Type B pancreatic cell (in vitro differentiated cells): ENCODE measurements at regions not wholly inside any gene's neighbourhood (a gene's known extent, or its start where the extent isn't known, plus 50 kb on each side); places are given as distances from the start of the nearest gene placed in this dataset.

Source experiments
- DNase-seq: peaks from one replicate; pipeline ENCODE4 v3.0.0; 2021; ENCODE audit warnings: mixed read lengths; ENCODE audit not compliant: unreplicated experiment; ENCODE audit errors: extremely low spot score
- H3K27ac Mint-ChIP-seq: 2 replicates; pipeline ENCODE4 v1.8.0; 2021; ENCODE audit warnings: mild to moderate bottlenecking, mixed read lengths
- H3K27me3 Mint-ChIP-seq: 2 replicates; pipeline ENCODE4 v1.8.0; 2021; ENCODE audit warnings: mixed read lengths
- H3K36me3 Mint-ChIP-seq: 2 replicates; pipeline ENCODE4 v1.8.0; 2021; ENCODE audit warnings: mixed read lengths
- H3K4me1 Mint-ChIP-seq: one replicate; pipeline ENCODE4 v1.8.0; 2021; ENCODE audit warnings: mixed read lengths; ENCODE audit not compliant: unreplicated experiment
- H3K4me3 Mint-ChIP-seq: 2 replicates; pipeline ENCODE4 v1.8.0; 2021; ENCODE audit warnings: mild to moderate bottlenecking, mixed read lengths
- H3K9me3 Mint-ChIP-seq: 2 replicates; pipeline ENCODE4 v1.8.0; 2021; ENCODE audit warnings: mixed read lengths
- CTCF ChIP-seq: fragments of 200-600 bp; sonication (generic); conservative IDR thresholded peaks from 2 replicates; pipeline ENCODE4 v1.5.0; 2021; ENCODE audit warnings: antibody characterized with exemption, mild to moderate bottlenecking

GRCh38 chr3:30114918-30115317 is 491.5 kb upstream of the TGFBR2 start:
- H3K27me3 Mint-ChIP-seq = no peaks in the 10 kb centered on the region
- no peaks in the 10 kb centered on the region for H3K36me3 Mint-ChIP-seq
- DNase-seq = no peak
- H3K4me1 Mint-ChIP-seq = peaks cover 10% of the 10 kb centered on the region
- no peak overlapping the region for H3K4me3 Mint-ChIP-seq
- H3K27ac Mint-ChIP-seq = no peak overlapping the region
- no peak for TF ChIP-seq CTCF
- H3K9me3 Mint-ChIP-seq = peaks cover 4% of the 10 kb centered on the region

- Mint-ChIP-seq H3K27ac (no peak overlapping the region), H3K4me1 (no peaks in the 10 kb centered on the region)
- TF ChIP-seq CTCF = no peak
Observed at GRCh38 chr3:30122359-30122758, 484.0 kb upstream of the TGFBR2 start.

GRCh38 chr3:30123224-30123623 is 483.2 kb upstream of the TGFBR2 start:
- Mint-ChIP-seq H3K4me1 (no peaks in the 10 kb centered on the region), H3K36me3 (no peaks in the 10 kb centered on the region), H3K27me3 (no peaks in the 10 kb centered on the region), H3K4me3 (no peak overlapping the region), H3K27ac (no peak overlapping the region), H3K9me3 (peaks cover 4% of the 10 kb centered on the region)
- TF ChIP-seq CTCF = no peak
- no peak for DNase-seq

More at GRCh38 chr3:30122359-30122758, 484.0 kb upstream of the TGFBR2 start:
- no peak overlapping the region for H3K4me3 Mint-ChIP-seq
- H3K27me3 Mint-ChIP-seq = no peaks in the 10 kb centered on the region
- H3K36me3 Mint-ChIP-seq = no peaks in the 10 kb centered on the region
- H3K9me3 Mint-ChIP-seq = peaks cover 4% of the 10 kb centered on the region
- DNase-seq = no peak

- DNase-seq = no peak
- Mint-ChIP-seq H3K4me1 (no peaks in the 10 kb centered on the region), H3K27me3 (no peaks in the 10 kb centered on the region), H3K9me3 (peaks cover 4% of the 10 kb centered on the region), H3K4me3 (no peak overlapping the region), H3K36me3 (no peaks in the 10 kb centered on the region), H3K27ac (no peak overlapping the region)
- TF ChIP-seq CTCF = no peak
Observed at GRCh38 chr3:30123755-30124154, 482.6 kb upstream of the TGFBR2 start.

- no peak overlapping the region for H3K4me3 Mint-ChIP-seq
- H3K27ac Mint-ChIP-seq = no peak overlapping the region
- peaks cover 2% of the 10 kb centered on the region for H3K9me3 Mint-ChIP-seq
- TF ChIP-seq CTCF = no peak
- no peaks in the 10 kb centered on the region for H3K27me3 Mint-ChIP-seq
- no peak for DNase-seq
- no peaks in the 10 kb centered on the region for H3K36me3 Mint-ChIP-seq
- H3K4me1 Mint-ChIP-seq = no peaks in the 10 kb centered on the region
Observed at GRCh38 chr3:30124435-30125370, 481.7 kb upstream of the TGFBR2 start.
